ENCODE measurements at regions not wholly inside any gene's neighbourhood (a gene's known extent, or its start where the extent isn't known, plus 50 kb on each side); places are given as distances from the start of the nearest gene placed in this dataset.

DNA sequence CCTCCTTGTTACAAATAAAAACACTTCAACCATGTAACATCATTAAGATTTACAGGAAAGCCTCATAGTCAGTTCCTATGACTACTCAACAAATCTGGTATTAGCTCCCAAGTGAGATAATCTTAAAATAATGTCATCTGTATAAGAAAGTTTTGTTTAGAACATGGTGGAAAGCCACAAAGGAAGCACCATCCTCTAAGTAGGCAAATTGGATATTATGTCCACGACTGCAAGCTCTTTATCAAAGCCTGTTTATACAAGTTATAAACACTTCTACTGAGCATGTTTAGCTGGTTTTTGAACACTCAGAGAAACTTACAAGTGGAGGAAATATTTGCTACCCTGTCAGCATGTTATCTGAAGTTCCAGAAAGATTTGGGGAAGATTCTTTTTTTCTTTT lies 349.8 kb downstream of the ARL4A start:
- TF ChIP-seq TAF1 (IDR thresholded peaks at IDR 0.05; ENCODE audit: low read depth), result no peak
- no peak for TF ChIP-seq CEBPB (IDR thresholded peaks at IDR 0.05)
- no peak for TF ChIP-seq ZBTB7A (IDR thresholded peaks at IDR 0.05; ENCODE audit: low read depth)
- no peak for TF ChIP-seq TEAD4 (IDR thresholded peaks at IDR 0.05)
- TF ChIP-seq EP300 (IDR thresholded peaks at IDR 0.05; ENCODE audit: borderline replicate concordance), result no peak
- TF ChIP-seq CREB1 (IDR thresholded peaks at IDR 0.05; ENCODE audit: low read depth), result no peak
- TF ChIP-seq TCF12 (IDR thresholded peaks at IDR 0.05; ENCODE audit: low read depth), result no peak
- TF ChIP-seq MAX (IDR thresholded peaks at IDR 0.05), result no peak
- no peak for TF ChIP-seq FOXM1 (IDR thresholded peaks at IDR 0.05; ENCODE audit: borderline replicate concordance, low read depth)
- no peak for TF ChIP-seq YY1 (IDR thresholded peaks at IDR 0.05; ENCODE audit: low read depth)
